ENCODE measurements at regions not wholly inside any gene's neighbourhood (a gene's known extent, or its start where the extent isn't known, plus 50 kb on each side); places are given as distances from the start of the nearest gene placed in this dataset.

- TF ChIP-seq CTCF (IDR thresholded peaks at IDR 0.05; ENCODE audit: extremely low read depth in 1 of 2, insufficient read depth in 1 of 2, low read depth in 1 of 2, low read length in 2 of 2), result no peak
- TF ChIP-seq POLR2A (IDR thresholded peaks at IDR 0.05; ENCODE audit: low read depth, low read length), result no peak
- TF ChIP-seq JUN (IDR thresholded peaks at IDR 0.05; ENCODE audit: borderline replicate concordance, insufficient read depth, insufficient read length, low read depth), result no peak
- no peak for TF ChIP-seq EZH2 (IDR thresholded peaks at IDR 0.05; ENCODE audit: borderline replicate concordance, low read depth, low read length, severe bottlenecking)
- no peak for TF ChIP-seq MAX (IDR thresholded peaks at IDR 0.05; ENCODE audit: insufficient read depth, insufficient read length)
- TF ChIP-seq MYC (IDR thresholded peaks at IDR 0.05; ENCODE audit: low read depth, low read length), result no peak
Observed at GRCh38 chr3:26536955-26537354, 85.6 kb upstream of the LRRC3B start.

Measured in endothelial cell of umbilical vein (primary cell).